ENCODE measurements at regions not wholly inside any gene's neighbourhood (a gene's known extent, or its start where the extent isn't known, plus 50 kb on each side); places are given as distances from the start of the nearest gene placed in this dataset.

DNA sequence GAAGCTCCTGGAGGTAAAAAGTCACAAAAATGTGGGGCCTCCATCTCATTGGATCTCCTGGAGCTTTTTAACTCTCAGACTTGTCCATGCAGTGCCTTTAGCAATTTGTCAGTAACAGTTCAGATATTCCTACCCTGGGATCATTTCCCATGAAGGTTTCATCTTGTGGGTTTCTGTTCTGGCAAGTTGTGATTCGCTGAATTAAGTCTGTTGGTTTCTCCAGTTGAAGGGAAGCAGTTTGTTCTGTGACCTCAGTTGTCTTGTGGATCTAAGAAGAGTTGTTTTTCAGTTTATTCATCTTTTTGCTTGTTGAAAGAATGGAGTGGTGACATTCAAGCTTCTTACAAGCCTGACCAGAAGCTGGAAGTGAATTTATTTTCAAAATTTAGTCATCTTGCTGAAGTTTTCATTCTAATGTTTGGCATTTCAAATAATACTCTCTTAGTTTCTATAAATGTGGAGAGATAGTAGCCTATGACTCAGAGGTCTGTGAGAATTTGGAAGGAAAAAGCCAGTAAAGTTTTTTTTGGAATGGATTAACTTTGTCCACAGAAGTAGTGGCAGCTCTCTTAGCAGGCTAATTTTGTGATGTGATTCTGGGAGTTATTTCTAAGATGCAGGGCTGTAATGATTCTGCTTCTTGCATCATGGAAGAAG lies 120.1 kb upstream of the CSNK1A1L start:
- Histone ChIP-seq H3K9me3 (no peaks in the 10 kb centered on the region), H3K27ac (no peak overlapping the region), H3K4me1 (no peaks in the 10 kb centered on the region), H3K4me2 (no peak overlapping the region), H3K4me3 (no peak overlapping the region)
- WGBS (ENCODE audit: missing lambda C conversion rate): 0% methylated on average over 1 of the region's 1 CpG
- no peak for FAIRE-seq
- no peak for DNase-seq (ENCODE audit: low read depth in 1 of 2, low spot score in 1 of 2)
- ATAC-seq: no peak
- ChIA-PET POLR2A (interaction anchor here (0.6 kb wide), 1 partner anchor 108 kb away, joined by 3 read pairs; no protein-coding TSS in a partner anchor), CTCF (no interaction called here)
- TF ChIP-seq ZNF302 (CRISPR knock-in tag; IDR thresholded peaks at IDR 0.05): no peak
- no peak for TF ChIP-seq FOSL2 (IDR thresholded peaks at IDR 0.05)
- TF ChIP-seq FOSL2 (CRISPR knock-in tag; IDR thresholded peaks at IDR 0.05): no peak
- TF ChIP-seq HEYL (CRISPR knock-in tag; IDR thresholded peaks at IDR 0.05): no peak
- TF ChIP-seq HOXB5 (CRISPR knock-in tag; IDR thresholded peaks at IDR 0.05): no peak
- no peak for TF ChIP-seq SREBF2 (IDR thresholded peaks at IDR 0.05)
- TF ChIP-seq ZC3H11A (IDR thresholded peaks at IDR 0.05): no peak
- no peak for TF ChIP-seq HDAC2 (IDR thresholded peaks at IDR 0.05)
- TF ChIP-seq RAD21 (conservative IDR thresholded peaks at IDR 0.05 in 1 of 2, IDR thresholded peaks at IDR 0.05 in 1 of 2): no peak
- TF ChIP-seq E2F6 (IDR thresholded peaks at IDR 0.05; ENCODE audit: borderline replicate concordance, low read depth): no peak
- TF ChIP-seq CEBPB (IDR thresholded peaks at IDR 0.05): no peak
- no peak for TF ChIP-seq POLR2AphosphoS2 (conservative IDR thresholded peaks at IDR 0.05; ENCODE audit: low read length)
- TF ChIP-seq, protein P1, sequence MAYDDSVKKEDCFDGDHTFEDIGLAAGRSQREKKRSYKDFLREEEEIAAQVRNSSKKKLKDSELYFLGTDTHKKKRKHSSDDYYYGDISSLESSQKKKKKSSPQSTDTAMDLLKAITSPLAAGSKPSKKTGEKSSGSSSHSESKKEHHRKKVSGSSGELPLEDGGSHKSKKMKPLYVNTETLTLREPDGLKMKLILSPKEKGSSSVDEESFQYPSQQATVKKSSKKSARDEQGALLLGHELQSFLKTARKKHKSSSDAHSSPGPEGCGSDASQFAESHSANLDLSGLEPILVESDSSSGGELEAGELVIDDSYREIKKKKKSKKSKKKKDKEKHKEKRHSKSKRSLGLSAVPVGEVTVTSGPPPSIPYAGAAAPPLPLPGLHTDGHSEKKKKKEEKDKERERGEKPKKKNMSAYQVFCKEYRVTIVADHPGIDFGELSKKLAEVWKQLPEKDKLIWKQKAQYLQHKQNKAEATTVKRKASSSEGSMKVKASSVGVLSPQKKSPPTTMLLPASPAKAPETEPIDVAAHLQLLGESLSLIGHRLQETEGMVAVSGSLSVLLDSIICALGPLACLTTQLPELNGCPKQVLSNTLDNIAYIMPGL (CRISPR knock-in tag; IDR thresholded peaks at IDR 0.05; ENCODE audit: borderline replicate concordance): no peak
- TF ChIP-seq GATA3 (IDR thresholded peaks at IDR 0.05; ENCODE audit: borderline replicate concordance): no peak
- TF ChIP-seq NR3C1 (IDR thresholded peaks at IDR 0.05): no peak
- TF ChIP-seq MAX (IDR thresholded peaks at IDR 0.05): no peak
- no peak for TF ChIP-seq MAFK (IDR thresholded peaks at IDR 0.05; ENCODE audit: partially characterized antibody)
- no peak for TF ChIP-seq POLR2A (IDR thresholded peaks at IDR 0.05; ENCODE audit: low read length)
- TF ChIP-seq ESRRA (IDR thresholded peaks at IDR 0.05; ENCODE audit: borderline replicate concordance, low read length): no peak
- TF ChIP-seq EHF (CRISPR knock-in tag; IDR thresholded peaks at IDR 0.05): no peak

- ATAC-seq (no peak), DNase-seq (ENCODE audit: low read depth in 1 of 2, low spot score in 1 of 2) (no peak), FAIRE-seq (no peak)
- POLR2A ChIA-PET: no interaction called here
- H3K4me2 ChIP-seq: no peak overlapping the region
- H3K4me1 ChIP-seq: no peaks in the 10 kb centered on the region
- CTCF ChIA-PET: interaction anchor here (0.9 kb wide), 1 partner anchor 19 kb away, joined by 4 read pairs; no protein-coding TSS in a partner anchor
- no peaks in the 10 kb centered on the region for H3K9me3 ChIP-seq
- 0% methylated on average over 1 of the region's 1 CpG for WGBS (ENCODE audit: missing lambda C conversion rate)
- no peak overlapping the region for H3K4me3 ChIP-seq
- H3K27ac ChIP-seq: no peak overlapping the region
- TF ChIP-seq KDM1A (IDR thresholded peaks at IDR 0.05; ENCODE audit: low read depth) (no peak), FOSB (CRISPR knock-in tag; IDR thresholded peaks at IDR 0.05) (no peak), POLR2A (IDR thresholded peaks at IDR 0.05; ENCODE audit: low read length) (no peak), TFCP2L1 (CRISPR knock-in tag; IDR thresholded peaks at IDR 0.05) (no peak), JUN (IDR thresholded peaks at IDR 0.05) (no peak), PBX3 (IDR thresholded peaks at IDR 0.05) (no peak), ZC3H11A (IDR thresholded peaks at IDR 0.05) (no peak), MAZ (IDR thresholded peaks at IDR 0.05; ENCODE audit: borderline replicate concordance, low read depth, low read length) (no peak), BHLHE40 (IDR thresholded peaks at IDR 0.05; ENCODE audit: low read depth, low read length) (no peak), CEBPB (IDR thresholded peaks at IDR 0.05) (no peak), MYC (IDR thresholded peaks at IDR 0.05; ENCODE audit: borderline replicate concordance, low read length) (no peak), EP300 (IDR thresholded peaks at IDR 0.05) (no peak), FOXS1 (CRISPR knock-in tag; IDR thresholded peaks at IDR 0.05) (no peak), HOXB13 (CRISPR knock-in tag; IDR thresholded peaks at IDR 0.05; ENCODE audit: low read depth) (no peak), RFX5 (IDR thresholded peaks at IDR 0.05) (no peak)
- TF ChIP-seq, protein P1 (CRISPR knock-in tag; IDR thresholded peaks at IDR 0.05; ENCODE audit: borderline replicate concordance): no peak
- TF ChIP-seq, protein P2, sequence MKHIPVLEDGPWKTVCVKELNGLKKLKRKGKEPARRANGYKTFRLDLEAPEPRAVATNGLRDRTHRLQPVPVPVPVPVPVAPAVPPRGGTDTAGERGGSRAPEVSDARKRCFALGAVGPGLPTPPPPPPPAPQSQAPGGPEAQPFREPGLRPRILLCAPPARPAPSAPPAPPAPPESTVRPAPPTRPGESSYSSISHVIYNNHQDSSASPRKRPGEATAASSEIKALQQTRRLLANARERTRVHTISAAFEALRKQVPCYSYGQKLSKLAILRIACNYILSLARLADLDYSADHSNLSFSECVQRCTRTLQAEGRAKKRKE (CRISPR knock-in tag; IDR thresholded peaks at IDR 0.05; ENCODE audit: low read depth): no peak
These were observed 110.9 kb upstream of the CSNK1A1L start for GRCh38 chr13:37216331-37216730.
